ENCODE measurements at regions not wholly inside any gene's neighbourhood (a gene's known extent, or its start where the extent isn't known, plus 50 kb on each side); places are given as distances from the start of the nearest gene placed in this dataset.

GRCh38 chr6:78188891-78189290, 536.1 kb downstream of the MEI4 start:
- H3K36me3 ChIP-seq, result no peaks in the 10 kb centered on the region
- intact Hi-C loops (cut with DNase I), result no loop called here
- H3K4me1 ChIP-seq, result no peaks in the 10 kb centered on the region
- no peak for ATAC-seq
- no peaks in the 10 kb centered on the region for H3K27me3 ChIP-seq
- DNase-seq, result no peak
- peaks cover 0 to 6% of the 10 kb centered on the region in 2 donors for H3K9me3 ChIP-seq
- TF ChIP-seq CTCF (IDR thresholded peaks at IDR 0.05), result no peak
- no peak overlapping the region for H3K27ac ChIP-seq
- no peak overlapping the region for H3K4me3 ChIP-seq

- intact Hi-C loops (cut with DNase I), result no loop called here
- TF ChIP-seq CTCF (IDR thresholded peaks at IDR 0.05), result no peak
- Histone ChIP-seq H3K27ac (no peak overlapping the region), H3K27me3 (no peaks in the 10 kb centered on the region), H3K9me3 (peaks cover 0 to 6% of the 10 kb centered on the region in 2 donors), H3K36me3 (no peaks in the 10 kb centered on the region), H3K4me3 (no peak overlapping the region), H3K4me1 (no peaks in the 10 kb centered on the region)
- DNase-seq (no peak), ATAC-seq (no peak)
Measured at GRCh38 chr6:78192057-78192456, 539.2 kb downstream of the MEI4 start.

- no peaks in the 10 kb centered on the region for H3K9me3 ChIP-seq
- H3K36me3 ChIP-seq, result no peaks in the 10 kb centered on the region
- no peaks in the 10 kb centered on the region for H3K4me1 ChIP-seq
- no peaks in the 10 kb centered on the region for H3K27me3 ChIP-seq
- no peak overlapping the region for H3K4me3 ChIP-seq
- intact Hi-C loops (cut with DNase I), result no loop called here
- no peak overlapping the region for H3K27ac ChIP-seq
- TF ChIP-seq CTCF (IDR thresholded peaks at IDR 0.05), result no peak
- ATAC-seq (no peak), DNase-seq (no peak)
Measured at GRCh38 chr6:78199044-78199443, 546.2 kb downstream of the MEI4 start.

- Histone ChIP-seq H3K36me3 (no peaks in the 10 kb centered on the region), H3K9me3 (no peaks in the 10 kb centered on the region), H3K27me3 (no peaks in the 10 kb centered on the region), H3K27ac (no peak overlapping the region), H3K4me1 (no peaks in the 10 kb centered on the region), H3K4me3 (no peak overlapping the region)
- intact Hi-C loops (cut with DNase I), result no loop called here
- ATAC-seq (no peak), DNase-seq (no peak)
- no peak for TF ChIP-seq CTCF (IDR thresholded peaks at IDR 0.05)
Measured at GRCh38 chr6:78222226-78222625, 569.4 kb downstream of the MEI4 start.

- TF ChIP-seq CTCF (IDR thresholded peaks at IDR 0.05), result no peak
- Histone ChIP-seq H3K27ac (no peak overlapping the region), H3K36me3 (no peaks in the 10 kb centered on the region), H3K9me3 (peaks cover 2% of the 10 kb centered on the region in 2 donors), H3K27me3 (no peaks in the 10 kb centered on the region), H3K4me1 (no peaks in the 10 kb centered on the region), H3K4me3 (no peak overlapping the region)
- ATAC-seq (no peak), DNase-seq (no peak)
- intact Hi-C loops (cut with DNase I), result no loop called here
Measured at GRCh38 chr6:78231002-78231401, 578.2 kb downstream of the MEI4 start.

Measured in left lung (tissue), 4 donors.